WTC11 (cell line): ENCODE measurements at regions not wholly inside any gene's neighbourhood (a gene's known extent, or its start where the extent isn't known, plus 50 kb on each side); places are given as distances from the start of the nearest gene placed in this dataset.

Experiments
- ATAC-seq: fragments of 200-7000 bp; cut with Tn5 transposase; 2 replicates; pipeline ENCODE4 v1.10.0; 2021; ENCODE audit warnings: mild to moderate bottlenecking, moderate library complexity
- CTCF ChIA-PET: fragments of 300-600 bp; sonication (Branson Sonifier 250); formaldehyde crosslinking; loops from one replicate; lab custom pipeline; 2021; ENCODE audit warnings: antibody characterized with exemption; lab: Charles Lee
- POLR2A ChIA-PET: fragments of 350-600 bp; sonication (Branson Sonifier 250); formaldehyde crosslinking; loops from one replicate; lab custom pipeline; 2021; ENCODE audit warnings: antibody characterized with exemption; lab: Charles Lee
- DNase-seq: peaks from one replicate; pipeline ENCODE4 v3.0.0; 2021; ENCODE audit warnings: low spot score
- H3K27ac Mint-ChIP-seq: 2 replicates; pipeline ENCODE4 v1.8.0; 2021; ENCODE audit warnings: mixed read lengths
- H3K27me3 Mint-ChIP-seq: 2 replicates; pipeline ENCODE4 v1.8.0; 2021; ENCODE audit warnings: low read depth, mild to moderate bottlenecking, moderate library complexity, mixed read lengths
- H3K36me3 Mint-ChIP-seq: 2 replicates; pipeline ENCODE4 v1.8.0; 2021; ENCODE audit warnings: mixed read lengths
- H3K4me1 Mint-ChIP-seq: 2 replicates; pipeline ENCODE4 v1.8.0; 2022; ENCODE audit warnings: mixed read lengths
- H3K4me3 Mint-ChIP-seq: 2 replicates; pipeline ENCODE4 v1.8.0; 2021; ENCODE audit warnings: mild to moderate bottlenecking, moderate library complexity, mixed read lengths
- H3K9me3 Mint-ChIP-seq: 2 replicates; pipeline ENCODE4 v1.8.0; 2021; ENCODE audit warnings: mixed read lengths
- AFF4 ChIP-seq: sonication (generic); formaldehyde crosslinking; IDR thresholded peaks from 2 replicates; pipeline ENCODE4 v1.8.1; 2023; ENCODE audit warnings: mild to moderate bottlenecking, missing genetic modification reagents, borderline replicate concordance
- ATF1 ChIP-seq: sonication (generic); formaldehyde crosslinking; IDR thresholded peaks from 2 replicates; pipeline ENCODE4 v1.8.1; 2023; ENCODE audit warnings: mild to moderate bottlenecking, moderate library complexity, missing genetic modification reagents
- CTCF ChIP-seq: fragments of 200-600 bp; IDR thresholded peaks from 2 replicates; pipeline ENCODE4 v1.8.0; 2022; ENCODE audit warnings: antibody characterized with exemption
- FOXP1 ChIP-seq: sonication (generic); formaldehyde crosslinking; IDR thresholded peaks from 2 replicates; pipeline ENCODE4 v1.8.0; 2022; ENCODE audit warnings: missing genetic modification reagents, mild to moderate bottlenecking, moderate library complexity, borderline replicate concordance
- GABPB1 ChIP-seq: sonication (generic); formaldehyde crosslinking; IDR thresholded peaks from 2 replicates; pipeline ENCODE4 v1.8.1; 2023; ENCODE audit warnings: mild to moderate bottlenecking, missing genetic modification reagents
- GTF2I ChIP-seq: fragments of 250-450 bp; sonication (Bioruptor Pico); conservative IDR thresholded peaks from 2 replicates; pipeline ENCODE4 v1.4.0; 2021; ENCODE audit warnings: mild to moderate bottlenecking
- HMGA2 ChIP-seq: fragments of 250-450 bp; sonication (Bioruptor Pico); IDR thresholded peaks from 2 replicates; pipeline ENCODE4 v1.4.0; 2021; ENCODE audit warnings: mild to moderate bottlenecking, moderate library complexity
- PRRX2 ChIP-seq: fragments of 250-450 bp; sonication (Bioruptor Pico); IDR thresholded peaks from 2 replicates; pipeline ENCODE4 v1.8.0; 2021; ENCODE audit warnings: mild to moderate bottlenecking
- RELA ChIP-seq: sonication (generic); formaldehyde crosslinking; IDR thresholded peaks from 2 replicates; pipeline ENCODE4 v1.8.1; 2022; ENCODE audit warnings: missing genetic modification reagents, mild to moderate bottlenecking, borderline replicate concordance
- SMAD3 ChIP-seq: sonication (generic); formaldehyde crosslinking; IDR thresholded peaks from 2 replicates; pipeline ENCODE4 v1.8.0; 2022; ENCODE audit warnings: missing genetic modification reagents, mild to moderate bottlenecking, borderline replicate concordance
- SOX15 ChIP-seq: fragments of 250-450 bp; sonication (Bioruptor Pico); IDR thresholded peaks from 2 replicates; pipeline ENCODE4 v1.9.0; 2021; ENCODE audit warnings: mild to moderate bottlenecking
- STAT6 ChIP-seq: sonication (generic); formaldehyde crosslinking; conservative IDR thresholded peaks from 2 replicates; pipeline ENCODE4 v1.8.1; 2023; ENCODE audit warnings: mild to moderate bottlenecking, low read depth, missing genetic modification reagents, moderate library complexity
- TCF7 ChIP-seq: sonication (generic); formaldehyde crosslinking; IDR thresholded peaks from 2 replicates; pipeline ENCODE4 v1.8.0; 2022; ENCODE audit warnings: mild to moderate bottlenecking, low read depth, missing genetic modification reagents, moderate library complexity
- ZBTB21 ChIP-seq: sonication (generic); formaldehyde crosslinking; IDR thresholded peaks from 2 replicates; pipeline ENCODE4 v1.8.1; 2023; ENCODE audit warnings: mild to moderate bottlenecking, missing genetic modification reagents, borderline replicate concordance
- ZNF138 ChIP-seq: sonication (generic); formaldehyde crosslinking; conservative IDR thresholded peaks from 2 replicates; pipeline ENCODE4 v1.8.1; 2022; ENCODE audit warnings: mild to moderate bottlenecking, moderate library complexity, missing genetic modification reagents
- ZNF396 ChIP-seq: fragments of 250-450 bp; sonication (Bioruptor Pico); IDR thresholded peaks from 2 replicates; pipeline ENCODE4 v1.8.0; 2021; ENCODE audit warnings: mild to moderate bottlenecking, moderate library complexity, borderline replicate concordance
- ZNF416 ChIP-seq: fragments of 250-450 bp; sonication (Bioruptor Pico); IDR thresholded peaks from 2 replicates; pipeline ENCODE4 v1.9.0; 2021; ENCODE audit warnings: mild to moderate bottlenecking, inconsistent platforms
- ZNF532 ChIP-seq: fragments of 250-450 bp; sonication (Bioruptor Pico); IDR thresholded peaks from 2 replicates; pipeline ENCODE4 v1.9.0; 2021; ENCODE audit warnings: mild to moderate bottlenecking, borderline replicate concordance
- ZNF671 ChIP-seq: fragments of 250-450 bp; sonication (Bioruptor Pico); IDR thresholded peaks from 2 replicates; pipeline ENCODE4 v1.8.0; 2021; ENCODE audit warnings: mild to moderate bottlenecking

- no peak for TF ChIP-seq ZNF396
Observed at GRCh38 chr4:67236318-67236717, 309.0 kb downstream of the CENPC start (continued).

GRCh38 chr4:67234296-67234695 lies 311.0 kb downstream of the CENPC start:
- no peak for DNase-seq
- Mint-ChIP-seq H3K36me3 (no peaks in the 10 kb centered on the region), H3K27me3 (no peaks in the 10 kb centered on the region)
- no peak for ATAC-seq
- TF ChIP-seq ZBTB21 (CRISPR knock-in tag) = no peak
- TF ChIP-seq ZNF532 (CRISPR knock-in tag) = no peak
- TF ChIP-seq AFF4 (CRISPR knock-in tag) = no peak
- no peak for TF ChIP-seq ZNF138 (CRISPR knock-in tag)
- no peak for TF ChIP-seq CTCF
- TF ChIP-seq SOX15 (CRISPR knock-in tag) = no peak
- no peak for TF ChIP-seq RELA
- TF ChIP-seq, all 79 proteins: peak for 0
- H3K4me1 Mint-ChIP-seq = no peaks in the 10 kb centered on the region
- ChIA-PET CTCF (no interaction called here), POLR2A (no interaction called here)
- no peak overlapping the region; the same call in 1 of the 2 replicates for H3K27ac Mint-ChIP-seq
- H3K4me3 Mint-ChIP-seq = no peak overlapping the region
- peaks cover 7% of the 10 kb centered on the region; the same call in 1 of the 2 replicates for H3K9me3 Mint-ChIP-seq

- ChIA-PET POLR2A (no interaction called here), CTCF (no interaction called here)
- Mint-ChIP-seq H3K27me3 (no peaks in the 10 kb centered on the region), H3K36me3 (no peaks in the 10 kb centered on the region), H3K27ac (no peak overlapping the region), H3K9me3 (peaks cover 4% of the 10 kb centered on the region; the same call in 1 of the 2 replicates), H3K4me1 (no peaks in the 10 kb centered on the region), H3K4me3 (no peak overlapping the region)
- ATAC-seq = no peak
- DNase-seq = no peak
- TF ChIP-seq GTF2I (CRISPR knock-in tag) (no peak), STAT6 (CRISPR knock-in tag) (no peak), TCF7 (CRISPR knock-in tag) (no peak), ZNF671 (CRISPR knock-in tag) (no peak), ZNF416 (CRISPR knock-in tag) (no peak), CTCF (no peak), FOXP1 (CRISPR knock-in tag) (no peak), GABPB1 (CRISPR knock-in tag) (no peak), HMGA2 (CRISPR knock-in tag) (no peak), SMAD3 (CRISPR knock-in tag) (no peak), ATF1 (no peak), PRRX2 (CRISPR knock-in tag) (no peak)
Observed at GRCh38 chr4:67229148-67229547, 316.2 kb downstream of the CENPC start.
